ENCODE measurements at regions not wholly inside any gene's neighbourhood (a gene's known extent, or its start where the extent isn't known, plus 50 kb on each side); places are given as distances from the start of the nearest gene placed in this dataset.

DNA sequence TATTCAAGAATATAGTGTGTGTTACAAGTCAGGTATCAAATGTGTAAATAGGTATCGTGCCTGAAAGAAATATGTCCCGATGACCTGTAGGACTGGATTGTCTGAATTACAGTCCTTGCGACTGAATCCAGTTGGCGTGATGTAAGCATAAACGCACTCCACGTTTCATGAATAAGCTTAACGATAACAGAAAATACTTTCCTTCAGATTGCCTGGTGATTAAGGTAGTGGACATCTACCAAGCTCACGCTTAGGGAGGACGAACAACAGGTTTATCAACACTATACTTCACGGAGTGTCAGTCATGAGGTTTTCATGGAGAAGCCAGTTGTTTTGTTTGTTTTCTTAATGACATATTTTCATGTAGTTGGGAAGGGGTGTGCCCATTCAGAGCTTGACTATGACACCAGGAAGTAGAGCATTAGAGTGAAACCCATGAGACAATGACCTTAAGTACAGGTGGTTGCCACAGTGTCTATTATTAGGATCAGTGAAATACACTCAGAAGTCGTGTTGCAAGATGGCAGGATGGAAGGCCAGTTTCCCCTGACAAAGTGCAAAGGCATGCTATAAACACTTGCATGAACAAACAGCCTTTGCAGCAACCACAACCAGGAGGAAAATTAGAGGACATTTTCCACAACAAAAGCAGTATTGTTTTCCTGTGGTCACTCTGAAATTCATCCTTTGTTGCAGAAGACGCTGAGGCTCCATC is 305.8 kb upstream of the PRDM1 start:
- Histone ChIP-seq H3K9me3 (no peaks in the 10 kb centered on the region), H3K27me3 (no peaks in the 10 kb centered on the region), H3K4me3 (no peak overlapping the region), H3K36me3 (ENCODE audit: low read depth, missing control alignments) (no peaks in the 10 kb centered on the region), H3K4me1 (no peaks in the 10 kb centered on the region), H3K27ac (no peak overlapping the region)
- intact Hi-C loops (cut with DNase I; ENCODE audit: low total_unique reads) = no loop called here
- WGBS, 2 donors = 87% methylated on average over 12 of the region's 12 CpGs
- no peak for TF ChIP-seq POLR2A (IDR thresholded peaks at IDR 0.05)
- TF ChIP-seq, protein P1, sequence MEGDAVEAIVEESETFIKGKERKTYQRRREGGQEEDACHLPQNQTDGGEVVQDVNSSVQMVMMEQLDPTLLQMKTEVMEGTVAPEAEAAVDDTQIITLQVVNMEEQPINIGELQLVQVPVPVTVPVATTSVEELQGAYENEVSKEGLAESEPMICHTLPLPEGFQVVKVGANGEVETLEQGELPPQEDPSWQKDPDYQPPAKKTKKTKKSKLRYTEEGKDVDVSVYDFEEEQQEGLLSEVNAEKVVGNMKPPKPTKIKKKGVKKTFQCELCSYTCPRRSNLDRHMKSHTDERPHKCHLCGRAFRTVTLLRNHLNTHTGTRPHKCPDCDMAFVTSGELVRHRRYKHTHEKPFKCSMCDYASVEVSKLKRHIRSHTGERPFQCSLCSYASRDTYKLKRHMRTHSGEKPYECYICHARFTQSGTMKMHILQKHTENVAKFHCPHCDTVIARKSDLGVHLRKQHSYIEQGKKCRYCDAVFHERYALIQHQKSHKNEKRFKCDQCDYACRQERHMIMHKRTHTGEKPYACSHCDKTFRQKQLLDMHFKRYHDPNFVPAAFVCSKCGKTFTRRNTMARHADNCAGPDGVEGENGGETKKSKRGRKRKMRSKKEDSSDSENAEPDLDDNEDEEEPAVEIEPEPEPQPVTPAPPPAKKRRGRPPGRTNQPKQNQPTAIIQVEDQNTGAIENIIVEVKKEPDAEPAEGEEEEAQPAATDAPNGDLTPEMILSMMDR (IDR thresholded peaks at IDR 0.05) = no peak
- DNase-seq = no peak

DNA sequence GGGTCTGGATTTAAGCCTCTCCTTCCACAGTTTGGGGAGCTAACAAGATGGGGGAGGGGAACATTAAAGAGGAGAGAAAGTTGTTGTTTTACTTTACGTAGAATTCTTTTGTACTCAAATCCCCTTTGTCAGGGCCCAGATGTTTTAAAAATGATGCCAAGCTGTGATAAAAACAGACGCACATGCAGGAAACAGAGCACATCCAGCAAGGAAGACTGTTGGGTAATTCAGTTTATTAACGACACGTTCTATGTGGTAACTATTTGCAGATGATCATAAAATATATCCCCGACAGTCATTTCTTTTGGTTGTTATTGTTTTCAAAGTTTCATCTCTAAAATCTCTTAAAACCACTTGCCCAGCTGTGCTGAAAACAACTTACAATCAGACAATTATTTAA is 307.0 kb upstream of the PRDM1 start:
- TF ChIP-seq, protein P1 (IDR thresholded peaks at IDR 0.05) = no peak
- Histone ChIP-seq H3K9me3 (no peaks in the 10 kb centered on the region), H3K27ac (no peak overlapping the region), H3K36me3 (ENCODE audit: low read depth, missing control alignments) (no peaks in the 10 kb centered on the region), H3K4me1 (no peaks in the 10 kb centered on the region), H3K4me3 (no peak overlapping the region), H3K27me3 (no peaks in the 10 kb centered on the region)
- intact Hi-C loops (cut with DNase I; ENCODE audit: low total_unique reads) = no loop called here
- 75% methylated on average over 5 of the region's 5 CpGs for WGBS, 2 donors
- no peak for DNase-seq

DNA sequence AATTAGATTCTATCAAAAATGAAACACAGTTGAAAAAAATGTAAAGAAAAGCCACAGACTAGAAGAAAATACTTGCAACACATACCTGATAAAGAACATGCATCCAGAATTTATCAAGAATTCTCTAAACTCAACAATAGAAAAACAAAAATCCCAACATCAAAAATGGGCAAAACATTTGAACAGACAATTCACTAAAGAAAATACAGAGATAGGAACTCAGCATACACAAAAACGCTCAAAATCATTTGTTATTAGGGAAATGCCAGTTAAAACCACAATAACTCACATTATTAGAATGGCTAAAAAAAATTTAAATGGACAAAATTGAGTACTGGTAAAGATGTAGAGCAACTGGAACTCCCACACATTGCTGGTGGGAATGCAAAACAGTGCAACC is 311.0 kb upstream of the PRDM1 start:
- no peaks in the 10 kb centered on the region for H3K27me3 ChIP-seq
- TF ChIP-seq POLR2A (IDR thresholded peaks at IDR 0.05) = no peak
- TF ChIP-seq, protein P1 (IDR thresholded peaks at IDR 0.05) = no peak
- intact Hi-C loops (cut with DNase I; ENCODE audit: low total_unique reads) = no loop called here
- H3K27ac ChIP-seq = no peak overlapping the region
- no peak for DNase-seq
- no peaks in the 10 kb centered on the region for H3K36me3 ChIP-seq (ENCODE audit: low read depth, missing control alignments)
- no peaks in the 10 kb centered on the region for H3K4me1 ChIP-seq
- WGBS, 2 donors = 76 to 86% methylated on average over 1 of the region's 1 CpG
- no peaks in the 10 kb centered on the region for H3K9me3 ChIP-seq
- H3K4me3 ChIP-seq = no peak overlapping the region

DNA sequence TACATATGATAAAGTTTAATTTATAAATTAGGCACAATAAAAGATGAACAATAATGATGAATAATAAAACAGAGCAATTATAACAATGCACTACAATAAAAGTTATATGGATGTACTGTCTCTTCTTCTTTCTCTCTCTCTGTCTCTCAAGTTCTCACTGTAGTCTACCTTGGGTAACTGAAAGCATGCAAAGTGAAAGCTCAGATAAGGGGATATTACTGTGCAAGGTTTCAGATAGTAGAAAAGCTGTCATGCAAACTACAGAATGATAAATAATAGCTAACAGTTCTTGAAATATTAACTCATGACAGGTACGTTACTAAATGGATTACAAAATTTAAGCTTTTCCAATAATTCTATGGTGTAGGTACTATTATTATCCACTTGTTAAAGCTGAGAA is 311.9 kb upstream of the PRDM1 start:
- Histone ChIP-seq H3K36me3 (ENCODE audit: low read depth, missing control alignments) (no peaks in the 10 kb centered on the region), H3K9me3 (no peaks in the 10 kb centered on the region), H3K4me3 (no peak overlapping the region), H3K27ac (no peak overlapping the region), H3K27me3 (no peaks in the 10 kb centered on the region), H3K4me1 (no peaks in the 10 kb centered on the region)
- intact Hi-C loops (cut with DNase I; ENCODE audit: low total_unique reads) = no loop called here
- DNase-seq = no peak
- 87 to 91% methylated on average over 1 of the region's 1 CpG for WGBS, 2 donors
- TF ChIP-seq, protein P1 (IDR thresholded peaks at IDR 0.05) = no peak
- TF ChIP-seq POLR2A (IDR thresholded peaks at IDR 0.05) = no peak

DNA sequence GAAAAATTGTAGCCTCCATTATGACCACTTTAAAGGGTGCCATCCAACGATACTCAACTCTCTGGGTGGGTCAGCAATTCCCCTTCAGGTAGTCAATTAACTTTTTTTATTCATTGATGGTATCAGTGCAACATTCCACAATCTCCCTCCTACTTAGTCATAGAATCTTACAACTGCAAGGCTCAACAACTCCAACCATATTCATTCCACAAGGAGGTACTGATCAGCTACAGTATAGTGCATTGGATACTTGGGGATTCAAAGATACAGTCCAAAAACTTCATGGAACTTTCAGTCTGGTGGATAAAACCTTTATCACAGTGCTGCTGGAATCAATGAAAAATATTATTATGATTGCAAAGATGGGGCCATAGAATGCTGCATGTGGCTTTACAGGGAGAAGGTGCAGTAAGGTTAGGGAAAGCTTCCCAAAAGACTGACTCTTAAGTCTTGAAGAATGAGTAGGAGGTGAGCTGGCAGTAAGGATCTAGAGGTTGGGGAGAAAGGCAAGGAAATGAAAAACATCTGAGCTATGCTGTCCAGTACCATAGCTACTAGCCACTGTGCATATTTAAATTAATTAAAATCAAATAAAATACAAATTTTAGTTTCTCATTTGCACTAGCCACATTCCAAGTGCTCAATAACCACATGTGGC is 314.7 kb upstream of the PRDM1 start:
- TF ChIP-seq POLR2A (IDR thresholded peaks at IDR 0.05) = no peak
- H3K4me1 ChIP-seq = no peaks in the 10 kb centered on the region
- 86 to 91% methylated on average over 1 of the region's 1 CpG for WGBS, 2 donors
- no peaks in the 10 kb centered on the region for H3K36me3 ChIP-seq (ENCODE audit: low read depth, missing control alignments)
- H3K27me3 ChIP-seq = no peaks in the 10 kb centered on the region
- intact Hi-C loops (cut with DNase I; ENCODE audit: low total_unique reads) = no loop called here
- no peak overlapping the region for H3K27ac ChIP-seq
- H3K4me3 ChIP-seq = no peak overlapping the region
- no peak for DNase-seq
- H3K9me3 ChIP-seq = no peaks in the 10 kb centered on the region

Data from testis (tissue), 2 donors.